Choroid plexus epithelial cell (primary cell): ENCODE measurements at regions not wholly inside any gene's neighbourhood (a gene's known extent, or its start where the extent isn't known, plus 50 kb on each side); places are given as distances from the start of the nearest gene placed in this dataset.

Experiments used
- DNase-seq: peaks from one replicate; pipeline ENCODE4 v3.0.0-alpha.2; 2010; ENCODE audit warnings: low read depth
- H3K4me3 ChIP-seq: 2 replicates; pipeline ENCODE4 v1.5.1; 2011; ENCODE audit warnings: low read depth, mild to moderate bottlenecking, control low read depth, low read length, moderate library complexity
- TF ChIP-seq, protein P1 (sequence below): conservative IDR thresholded peaks from 2 replicates; pipeline ENCODE4 v1.5.1; 2011; ENCODE audit warnings: low read depth, mild to moderate bottlenecking, control low read depth, inconsistent platforms, low read length, moderate library complexity

GRCh38 chrX:799808-800207 is 169.2 kb downstream of the SHOX start:
- H3K4me3 ChIP-seq: no peak overlapping the region
- TF ChIP-seq, protein P1, sequence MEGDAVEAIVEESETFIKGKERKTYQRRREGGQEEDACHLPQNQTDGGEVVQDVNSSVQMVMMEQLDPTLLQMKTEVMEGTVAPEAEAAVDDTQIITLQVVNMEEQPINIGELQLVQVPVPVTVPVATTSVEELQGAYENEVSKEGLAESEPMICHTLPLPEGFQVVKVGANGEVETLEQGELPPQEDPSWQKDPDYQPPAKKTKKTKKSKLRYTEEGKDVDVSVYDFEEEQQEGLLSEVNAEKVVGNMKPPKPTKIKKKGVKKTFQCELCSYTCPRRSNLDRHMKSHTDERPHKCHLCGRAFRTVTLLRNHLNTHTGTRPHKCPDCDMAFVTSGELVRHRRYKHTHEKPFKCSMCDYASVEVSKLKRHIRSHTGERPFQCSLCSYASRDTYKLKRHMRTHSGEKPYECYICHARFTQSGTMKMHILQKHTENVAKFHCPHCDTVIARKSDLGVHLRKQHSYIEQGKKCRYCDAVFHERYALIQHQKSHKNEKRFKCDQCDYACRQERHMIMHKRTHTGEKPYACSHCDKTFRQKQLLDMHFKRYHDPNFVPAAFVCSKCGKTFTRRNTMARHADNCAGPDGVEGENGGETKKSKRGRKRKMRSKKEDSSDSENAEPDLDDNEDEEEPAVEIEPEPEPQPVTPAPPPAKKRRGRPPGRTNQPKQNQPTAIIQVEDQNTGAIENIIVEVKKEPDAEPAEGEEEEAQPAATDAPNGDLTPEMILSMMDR: no peak
- no peak for DNase-seq

DNA sequence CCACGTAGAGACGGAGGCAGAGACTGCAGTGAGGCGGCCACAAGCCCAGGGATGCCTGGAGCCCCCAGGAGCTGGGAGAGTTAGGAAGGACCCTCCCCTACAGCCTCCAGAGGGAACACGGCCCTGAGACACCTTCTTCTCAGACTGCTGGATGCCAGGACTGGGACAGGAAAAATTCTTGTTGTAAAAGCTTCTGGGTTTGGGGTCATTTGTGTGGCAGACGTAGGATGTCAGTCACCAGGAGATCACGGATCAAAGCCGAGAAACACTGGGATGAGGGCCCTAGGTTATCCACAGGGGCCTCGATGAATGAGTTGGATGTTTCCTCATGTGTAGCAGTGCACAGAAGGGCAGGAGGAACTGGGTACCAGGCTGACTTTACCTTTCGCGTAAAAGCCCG is 163.7 kb downstream of the SHOX start:
- no peak overlapping the region for H3K4me3 ChIP-seq
- TF ChIP-seq, protein P1: no peak
- DNase-seq: no peak

GRCh38 chrX:793216-793770 is 162.7 kb downstream of the SHOX start:
- no peak for DNase-seq
- TF ChIP-seq, protein P1: no peak
- H3K4me3 ChIP-seq: no peak overlapping the region

DNA sequence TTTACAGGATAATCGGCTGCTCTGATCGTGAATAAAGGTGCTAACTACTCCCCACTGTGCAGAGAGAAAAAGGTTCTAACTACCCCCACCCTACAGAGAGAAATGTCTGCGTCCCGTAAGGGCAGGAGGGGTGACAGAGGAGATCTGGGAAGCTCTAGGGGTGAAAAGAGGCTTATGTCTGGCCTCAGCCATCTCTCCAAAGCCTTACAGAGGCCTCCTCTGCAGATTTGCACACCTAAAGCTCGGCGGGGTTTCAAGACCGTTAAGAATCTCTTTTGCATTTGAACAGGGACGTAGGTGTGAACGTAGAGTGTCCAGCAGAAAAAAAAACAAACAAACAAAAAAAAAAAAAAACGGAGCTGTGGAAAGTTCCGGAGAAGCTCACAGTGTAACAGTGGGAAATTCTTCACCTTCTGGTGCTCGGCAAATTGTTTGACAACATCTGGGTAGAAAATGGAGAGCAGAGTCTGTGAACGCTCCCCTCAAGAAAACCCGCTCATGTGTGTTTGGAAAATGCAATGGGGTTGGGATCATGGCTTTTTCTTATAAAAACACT is 161.0 kb downstream of the SHOX start:
- TF ChIP-seq, protein P1: no peak
- no peak overlapping the region for H3K4me3 ChIP-seq
- DNase-seq: no peak

- TF ChIP-seq, protein P1: no peak
- no peak for DNase-seq
- no peak overlapping the region for H3K4me3 ChIP-seq
Observed at GRCh38 chrX:790783-791360, 160.3 kb downstream of the SHOX start.

GRCh38 chrX:790041-790506 is 159.5 kb downstream of the SHOX start:
- DNase-seq: no peak
- TF ChIP-seq, protein P1: no peak
- no peak overlapping the region for H3K4me3 ChIP-seq

DNA sequence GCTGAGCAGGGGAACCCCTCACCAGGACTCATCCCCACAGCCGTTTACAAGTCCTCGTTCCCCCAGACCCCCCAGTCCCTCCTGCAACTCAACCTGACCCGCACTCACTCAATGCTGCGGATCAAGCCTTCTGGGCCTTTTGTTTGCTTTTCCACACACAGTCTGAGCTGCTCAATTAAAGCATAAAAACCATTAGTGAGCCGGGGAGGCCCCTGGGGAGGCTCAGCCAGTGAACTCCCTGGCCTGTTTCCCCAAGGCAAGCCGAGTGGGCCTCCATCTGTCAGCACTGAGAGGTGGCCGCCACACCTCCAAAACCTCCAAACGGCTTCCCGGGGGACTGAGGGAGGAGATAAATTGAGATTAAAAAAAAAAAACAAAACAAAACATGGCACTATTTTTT is 158.5 kb downstream of the SHOX start:
- no peak overlapping the region for H3K4me3 ChIP-seq
- TF ChIP-seq, protein P1: no peak
- no peak for DNase-seq
